SK-N-SH (cell line): ENCODE measurements at regions not wholly inside any gene's neighbourhood (a gene's known extent, or its start where the extent isn't known, plus 50 kb on each side); places are given as distances from the start of the nearest gene placed in this dataset.
A peak's percentile ranks its signal among the peaks of the same experiment; 100 is the strongest.

Experiments used
- CTCF ChIA-PET: fragments of 300-600, 350-600 bp; formaldehyde crosslinking; extraction: SDS; loops from one replicate; lab custom pipeline; 2021; lab: Yijun Ruan, JAX
- POLR2A ChIA-PET: fragments of 350-600 bp; sonication (Branson Sonifier 250); formaldehyde crosslinking; extraction: SDS; loops from one replicate; lab custom pipeline; 2020; ENCODE audit warnings: antibody characterized with exemption, inconsistent platforms; lab: Yijun Ruan, JAX
- DNase-seq: peaks from one replicate; pipeline ENCODE4 v3.0.0; 2012
- H2AFZ ChIP-seq: fragments of 200-600 bp; sonication (generic); 2 replicates; pipeline ENCODE4 v1.8.1; 2016; ENCODE audit warnings: antibody characterized with exemption, mild to moderate bottlenecking, low read depth
- H3F3A ChIP-seq: fragments of 200-600 bp; sonication (generic); replicated peaks from 2 replicates; pipeline ENCODE3; 2016; ENCODE audit warnings: antibody characterized with exemption, mild to moderate bottlenecking; ENCODE audit not compliant: insufficient read depth
- H3K27ac ChIP-seq, 2 experiments: fragments of 200-500 bp in 1 of 2; fragments of 200-600 bp in 1 of 2; sonication (Bioruptor generic) in 1 of 2; sonication (generic), shearing (Covaris generic) in 1 of 2; 2 replicates each; pipeline versions ENCODE4 v1.5.1 to v1.6.1; 2014 to 2016; ENCODE audit warnings: low read depth in 2 of 2, inconsistent platforms in 1 of 2, low read length in 1 of 2, mild to moderate bottlenecking in 1 of 2, mixed read lengths in 1 of 2
- H3K27me3 ChIP-seq: fragments of 200-600 bp; sonication (generic), shearing (Covaris generic); 2 replicates; pipeline ENCODE4 v1.6.1; 2016; ENCODE audit warnings: mixed run types; ENCODE audit not compliant: insufficient read depth
- H3K36me3 ChIP-seq, 2 experiments: fragments of 200-500 bp in 1 of 2; fragments of 200-600 bp in 1 of 2; sonication (Bioruptor generic) in 1 of 2; sonication (generic) in 1 of 2; replicated peaks in 1 of 2; 2 replicates each; pipeline versions ENCODE3 to v1.5.1; 2014 to 2016; ENCODE audit warnings: low read length in 1 of 2, mild to moderate bottlenecking in 1 of 2; ENCODE audit not compliant: insufficient read depth in 2 of 2, control insufficient read depth in 1 of 2
- H3K4me1 ChIP-seq, 2 experiments: fragments of 200-500 bp in 1 of 2; fragments of 200-600 bp in 1 of 2; sonication (Bioruptor generic) in 1 of 2; sonication (generic), shearing (Covaris generic) in 1 of 2; 2 replicates each; pipeline versions ENCODE4 v1.5.1 to v1.6.1; 2014 to 2016; ENCODE audit warnings: low read depth in 1 of 2, low read length in 1 of 2, mixed run types in 1 of 2; ENCODE audit not compliant: insufficient read depth in 2 of 2, control insufficient read depth in 1 of 2
- H3K4me2 ChIP-seq: fragments of 200-600 bp; sonication (generic), shearing (Covaris generic); 2 replicates; pipeline ENCODE4 v1.6.1; 2017; ENCODE audit warnings: mixed run types
- H3K4me3 ChIP-seq, 2 experiments: fragments of 200-500 bp in 1 of 2; fragments of 200-600 bp in 1 of 2; sonication (Bioruptor generic) in 1 of 2; sonication (generic), shearing (Covaris generic) in 1 of 2; 2 replicates each; pipeline versions ENCODE4 v1.5.1 to v1.8.1; 2014 to 2016; ENCODE audit warnings: low read depth in 2 of 2, inconsistent platforms in 1 of 2, low read length in 1 of 2, mild to moderate bottlenecking in 1 of 2, mixed read lengths in 1 of 2, moderate library complexity in 1 of 2
- H3K79me2 ChIP-seq: fragments of 200-600 bp; sonication (generic); 2 replicates; pipeline ENCODE4 v1.8.1; 2017; ENCODE audit warnings: mild to moderate bottlenecking; ENCODE audit not compliant: insufficient read depth
- H3K9ac ChIP-seq: fragments of 200-600 bp; sonication (generic); 2 replicates; pipeline ENCODE4 v1.6.1; 2017; ENCODE audit warnings: mixed run types
- H3K9me2 ChIP-seq: fragments of 200-600 bp; sonication (generic); 2 replicates; pipeline ENCODE4 v1.6.1; 2017; ENCODE audit warnings: mixed run types
- H3K9me3 ChIP-seq: fragments of 200-600 bp; sonication (generic); 2 replicates; pipeline ENCODE4 v1.6.1; 2017; ENCODE audit warnings: mixed run types, mild to moderate bottlenecking, moderate library complexity
- H4K20me1 ChIP-seq: fragments of 200-600 bp; sonication (generic); 2 replicates; pipeline ENCODE4 v1.6.1; 2017; ENCODE audit warnings: mild to moderate bottlenecking, mixed run types; ENCODE audit not compliant: insufficient read depth
- CHD2 ChIP-seq: fragments of 150-350 bp; IDR thresholded peaks from 2 replicates; pipeline ENCODE4 v1.6.1; 2018; ENCODE audit warnings: low read length; ENCODE audit not compliant: partially characterized antibody
- CTCF ChIP-seq: fragments of 200-600 bp; sonication (generic); IDR thresholded peaks from 2 replicates; pipeline ENCODE4 v1.6.1; 2017; ENCODE audit warnings: antibody characterized with exemption, mild to moderate bottlenecking, moderate library complexity
- EP300 ChIP-seq, 2 experiments: IDR thresholded peaks; 2 replicates each; pipeline versions ENCODE4 v1.4.0 to v1.6.1; 2012; ENCODE audit warnings: borderline replicate concordance in 1 of 2, low read depth in 1 of 2, low read length in 1 of 2
- EZH2phosphoT487 ChIP-seq: fragments of 200-600 bp; sonication (generic); IDR thresholded peaks from 2 replicates; pipeline ENCODE4 v1.6.1; 2017; ENCODE audit warnings: low read depth, mixed run types, mild to moderate bottlenecking, antibody characterized with exemption, moderate library complexity, borderline replicate concordance
- GATA2 ChIP-seq: sonication (generic); formaldehyde crosslinking; IDR thresholded peaks from 2 replicates; pipeline ENCODE4 v1.5.0; 2020; ENCODE audit warnings: mild to moderate bottlenecking, missing genetic modification reagents
- NRF1 ChIP-seq: IDR thresholded peaks from 2 replicates; pipeline ENCODE4 v1.6.1; 2012; ENCODE audit warnings: low read depth, mild to moderate bottlenecking, low read length
- PBX3 ChIP-seq: IDR thresholded peaks from 2 replicates; pipeline ENCODE4; 2012
- RAD21 ChIP-seq: IDR thresholded peaks from 2 replicates; pipeline ENCODE4 v1.6.1; 2012; ENCODE audit warnings: mild to moderate bottlenecking, low read length
- RFX5 ChIP-seq: IDR thresholded peaks from 2 replicates; pipeline ENCODE4 v1.6.1; 2012; ENCODE audit warnings: mild to moderate bottlenecking, improper control_type of control experiment, low read length
- SMC3 ChIP-seq: IDR thresholded peaks from 2 replicates; pipeline ENCODE4 v1.6.1; 2012; ENCODE audit warnings: low read depth, low read length, improper control_type of control experiment
- USF1 ChIP-seq: IDR thresholded peaks from 2 replicates; pipeline ENCODE4 v1.4.0; 2012; ENCODE audit warnings: low read depth, borderline replicate concordance
- YY1 ChIP-seq: IDR thresholded peaks from 2 replicates; pipeline ENCODE4 v1.4.0; 2012; ENCODE audit warnings: low read depth, mild to moderate bottlenecking
- WGBS: methylation state at CpG from one replicate; pipeline ENCODE4 v1.1.6; 2017; ENCODE audit warnings: low lambda C conversion rate; 5-methylcytosine and 5-hydroxymethylcytosine counted together

GRCh38 chr5:126339215-126339805 lies 83.9 kb upstream of the GRAMD2B start:
- Histone ChIP-seq H3F3A (no peaks in the 10 kb centered on the region), H3K9ac (no peak overlapping the region), H3K4me2 (no peak overlapping the region), H3K79me2 (no peaks in the 10 kb centered on the region), H3K4me1 (no peaks in the 10 kb centered on the region), H3K27me3 (no peaks in the 10 kb centered on the region), H3K9me3 (no peaks in the 10 kb centered on the region), H3K36me3 (no peaks in the 10 kb centered on the region), H3K4me3 (no peak overlapping the region), H2AFZ (peak overlapping the region; percentile 6; the same call in 1 of the 2 replicates), H4K20me1 (no peaks in the 10 kb centered on the region), H3K27ac (no peak overlapping the region; a peak in 1 of 4 replicates), H3K9me2 (no peaks in the 10 kb centered on the region)
- ChIA-PET POLR2A (no interaction called here), CTCF (interaction anchor here (0.6 to 3.8 kb wide), 27 partner anchors 8 to 1195 kb away, joined by 3 to 33 read pairs (median 5); partner anchors contain the start of genes ALDH7A1 and PHAX)
- 31% methylated on average over 4 of the region's 4 CpGs for WGBS
- TF ChIP-seq YY1 (no peak), SMC3 (peak; percentile 84), USF1 (no peak), RAD21 (peak; percentile 92), EP300 (IDR thresholded peaks at IDR 0.05; ENCODE audit: borderline replicate concordance in 1 of 2, low read depth in 1 of 2, low read length in 1 of 2) (no peak), CHD2 (peak; percentile 16), EZH2phosphoT487 (no peak), CTCF (peak; percentile 92), PBX3 (peak; percentile 67), GATA2 (CRISPR knock-in tag) (no peak), RFX5 (no peak)
- peak; percentile 47 for DNase-seq

- H3K9me3 ChIP-seq: no peaks in the 10 kb centered on the region
- H3K9me2 ChIP-seq: no peaks in the 10 kb centered on the region
- no peaks in the 10 kb centered on the region for H3K79me2 ChIP-seq
- no peak overlapping the region for H3K9ac ChIP-seq
- no peaks in the 10 kb centered on the region for H3K4me1 ChIP-seq
- H3K36me3 ChIP-seq: no peaks in the 10 kb centered on the region
- WGBS: 56% methylated on average over 1 of the region's 1 CpG
- H3K27ac ChIP-seq: no peak overlapping the region
- no peak for TF ChIP-seq NRF1
- TF ChIP-seq CTCF: no peak
- no peaks in the 10 kb centered on the region for H3F3A ChIP-seq
- H2AFZ ChIP-seq: peak overlapping the region; percentile 57; the same call in 1 of the 2 replicates
- DNase-seq: no peak
- no peak overlapping the region for H3K4me3 ChIP-seq
- POLR2A ChIA-PET: no interaction called here
- CTCF ChIA-PET: interaction anchor here (1.6 to 2.7 kb wide), 3 partner anchors 12 to 259 kb away, joined by 9 to 13 read pairs (median 9); partner anchors contain the start of gene PHAX
- H3K4me2 ChIP-seq: no peak overlapping the region
- H3K27me3 ChIP-seq: no peaks in the 10 kb centered on the region
- no peaks in the 10 kb centered on the region for H4K20me1 ChIP-seq
Measured at GRCh38 chr5:126341906-126342630, 81.1 kb upstream of the GRAMD2B start.
